Gastrocnemius medialis (tissue), 4 donors: ENCODE measurements at regions not wholly inside any gene's neighbourhood (a gene's known extent, or its start where the extent isn't known, plus 50 kb on each side); places are given as distances from the start of the nearest gene placed in this dataset.

Experiments used
- ATAC-seq, 2 donors: fragments of 150-250 bp; one replicate each; pipeline ENCODE4 v1.9.1; 2016
- DNase-seq, 2 donors: peaks; one replicate each; pipeline ENCODE4 v3.0.0-alpha.2; 2019
- H3K27ac ChIP-seq, 4 donors: fragments of 200-600 bp; sonication (generic); 1 replicate in 1 of 4; 2 replicates in 3 of 4; pipeline ENCODE4 v1.5.1; 2016 to 2018; ENCODE audit warnings: mild to moderate bottlenecking in 2 of 4, moderate library complexity in 1 of 4
- H3K27me3 ChIP-seq, 3 donors: fragments of 200-600 bp; sonication (generic) in 2 of 3; 1 replicate in 1 of 3; 2 replicates in 2 of 3; pipeline versions ENCODE4 v1.5.1 to v1.6.0; 2016 to 2019; ENCODE audit warnings: mild to moderate bottlenecking in 1 of 3, moderate library complexity in 1 of 3
- H3K36me3 ChIP-seq, 2 donors: fragments of 200-600 bp; sonication (generic) in 1 of 2; one replicate each; pipeline ENCODE4 v1.5.1; 2017 to 2018
- H3K4me1 ChIP-seq, 2 donors: fragments of 200-600 bp; sonication (generic) in 1 of 2; one replicate each; pipeline ENCODE4 v1.5.1; 2016 to 2017; ENCODE audit warnings: mild to moderate bottlenecking in 2 of 2
- H3K4me3 ChIP-seq, 4 donors: fragments of 200-600 bp; sonication (generic) in 3 of 4; 1 replicate in 1 of 4; 2 replicates in 3 of 4; pipeline ENCODE4 v1.5.1; 2016 to 2019; ENCODE audit warnings: mild to moderate bottlenecking in 2 of 4
- H3K9me3 ChIP-seq, 3 donors: fragments of 200-600 bp; sonication (generic) in 2 of 3; 1 replicate in 1 of 3; 2 replicates in 2 of 3; pipeline ENCODE4 v1.5.1; 2016 to 2019
- POLR2A ChIP-seq, 2 donors: fragments of 450-650 bp; IDR thresholded peaks; one replicate each; pipeline ENCODE4 v1.6.1; 2017; ENCODE audit warnings: antibody characterized with exemption in 2 of 2, mild to moderate bottlenecking in 2 of 2, moderate library complexity in 2 of 2
- in situ Hi-C, 4 donors: fragments of 200-750 bp; cut with MboI; loops; one replicate each; pipeline versions ENCODE4 v1.15.0 to v1.8.0; 2017; ENCODE audit warnings: low sequenced_read_pairs in 4 of 4
- intact Hi-C: fragments of 100-400 bp; cut with DNase I; formaldehyde crosslinking; loops from one replicate; pipeline ENCODE4 v1.15.1; 2023; ENCODE audit warnings: low total_unique reads
- TF ChIP-seq, protein P1 (sequence below), 5 experiments: fragments of 450-650 bp in 3 of 5; fragments of 200-600 bp in 2 of 5; sonication (generic) in 2 of 5; IDR thresholded peaks in 4 of 5; conservative IDR thresholded peaks in 1 of 5; 1 replicate in 4 of 5; 2 replicates in 1 of 5; pipeline ENCODE4 v1.5.1; 2016 to 2019; ENCODE audit warnings: antibody characterized with exemption in 5 of 5, mild to moderate bottlenecking in 3 of 5, moderate library complexity in 3 of 5

GRCh38 chr3:182325213-182325950, 467.9 kb upstream of the ATP11B start:
- no peak for TF ChIP-seq POLR2A (IDR thresholded peaks at IDR 0.05)
- TF ChIP-seq, protein P1, sequence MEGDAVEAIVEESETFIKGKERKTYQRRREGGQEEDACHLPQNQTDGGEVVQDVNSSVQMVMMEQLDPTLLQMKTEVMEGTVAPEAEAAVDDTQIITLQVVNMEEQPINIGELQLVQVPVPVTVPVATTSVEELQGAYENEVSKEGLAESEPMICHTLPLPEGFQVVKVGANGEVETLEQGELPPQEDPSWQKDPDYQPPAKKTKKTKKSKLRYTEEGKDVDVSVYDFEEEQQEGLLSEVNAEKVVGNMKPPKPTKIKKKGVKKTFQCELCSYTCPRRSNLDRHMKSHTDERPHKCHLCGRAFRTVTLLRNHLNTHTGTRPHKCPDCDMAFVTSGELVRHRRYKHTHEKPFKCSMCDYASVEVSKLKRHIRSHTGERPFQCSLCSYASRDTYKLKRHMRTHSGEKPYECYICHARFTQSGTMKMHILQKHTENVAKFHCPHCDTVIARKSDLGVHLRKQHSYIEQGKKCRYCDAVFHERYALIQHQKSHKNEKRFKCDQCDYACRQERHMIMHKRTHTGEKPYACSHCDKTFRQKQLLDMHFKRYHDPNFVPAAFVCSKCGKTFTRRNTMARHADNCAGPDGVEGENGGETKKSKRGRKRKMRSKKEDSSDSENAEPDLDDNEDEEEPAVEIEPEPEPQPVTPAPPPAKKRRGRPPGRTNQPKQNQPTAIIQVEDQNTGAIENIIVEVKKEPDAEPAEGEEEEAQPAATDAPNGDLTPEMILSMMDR (IDR thresholded peaks at IDR 0.05 in 4 of 5, conservative IDR thresholded peaks at IDR 0.05 in 1 of 5): no peak
- DNase-seq (no peak), ATAC-seq (no peak)
- H3K4me1 ChIP-seq: no peaks in the 10 kb centered on the region
- H3K27me3 ChIP-seq: no peaks in the 10 kb centered on the region
- H3K4me3 ChIP-seq: no peak overlapping the region
- no peaks in the 10 kb centered on the region for H3K36me3 ChIP-seq
- in situ Hi-C loops (no loop called here), intact Hi-C loops (no loop called here)
- no peaks in the 10 kb centered on the region for H3K9me3 ChIP-seq
- H3K27ac ChIP-seq: no peak overlapping the region

DNA sequence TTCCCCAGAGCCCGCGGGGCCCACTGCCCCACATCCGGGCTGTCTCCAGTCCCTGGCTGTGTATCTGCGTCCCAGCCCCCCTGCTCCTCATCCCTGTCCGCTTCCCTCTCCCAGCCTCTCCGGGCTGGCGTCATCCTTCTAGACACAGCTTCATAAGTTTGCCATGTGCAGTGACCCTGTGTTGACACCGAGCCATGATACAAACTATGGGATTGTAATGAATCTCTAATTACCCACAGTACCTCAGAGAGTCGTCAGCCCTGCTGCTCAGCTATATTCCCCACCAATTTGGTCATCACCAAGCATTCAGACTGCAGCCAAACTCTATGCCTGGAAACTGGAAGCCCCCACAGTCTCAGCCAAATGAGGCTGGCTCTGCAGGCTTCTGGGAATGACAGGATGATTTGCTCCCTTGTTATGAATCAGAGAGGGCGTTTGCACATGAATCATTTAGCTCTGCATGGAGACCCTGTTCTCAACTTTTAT, 466.1 kb upstream of the ATP11B start:
- no peak for TF ChIP-seq POLR2A (IDR thresholded peaks at IDR 0.05)
- TF ChIP-seq, protein P1 (IDR thresholded peaks at IDR 0.05 in 4 of 5, conservative IDR thresholded peaks at IDR 0.05 in 1 of 5): no peak
- Histone ChIP-seq H3K4me3 (no peak overlapping the region), H3K4me1 (no peaks in the 10 kb centered on the region), H3K27me3 (no peaks in the 10 kb centered on the region), H3K27ac (no peak overlapping the region), H3K9me3 (no peaks in the 10 kb centered on the region), H3K36me3 (no peaks in the 10 kb centered on the region)
- DNase-seq (no peak), ATAC-seq (no peak)
- intact Hi-C loops: no loop called here
- in situ Hi-C loops: no loop called here

GRCh38 chr3:182330646-182331045, 462.7 kb upstream of the ATP11B start:
- no peak for ATAC-seq
- TF ChIP-seq, protein P1 (IDR thresholded peaks at IDR 0.05 in 4 of 5, conservative IDR thresholded peaks at IDR 0.05 in 1 of 5): no peak
- no peak for TF ChIP-seq POLR2A (IDR thresholded peaks at IDR 0.05)

GRCh38 chr3:182331341-182331740, 462.0 kb upstream of the ATP11B start:
- in situ Hi-C loops (no loop called here), intact Hi-C loops (no loop called here)
- no peaks in the 10 kb centered on the region for H3K36me3 ChIP-seq
- no peak overlapping the region for H3K27ac ChIP-seq
- H3K4me3 ChIP-seq: no peak overlapping the region
- H3K4me1 ChIP-seq: no peaks in the 10 kb centered on the region
- H3K27me3 ChIP-seq: no peaks in the 10 kb centered on the region
- ATAC-seq (no peak), DNase-seq (no peak)
- TF ChIP-seq POLR2A (IDR thresholded peaks at IDR 0.05): no peak
- TF ChIP-seq, protein P1 (IDR thresholded peaks at IDR 0.05 in 4 of 5, conservative IDR thresholded peaks at IDR 0.05 in 1 of 5): no peak
- H3K9me3 ChIP-seq: no peaks in the 10 kb centered on the region

More at GRCh38 chr3:182330646-182331045, 462.7 kb upstream of the ATP11B start:
- H3K4me1 ChIP-seq: no peaks in the 10 kb centered on the region
- in situ Hi-C loops: no loop called here
- H3K36me3 ChIP-seq: no peaks in the 10 kb centered on the region
- no peak for DNase-seq
- no peak overlapping the region for H3K4me3 ChIP-seq
- intact Hi-C loops: no loop called here
- no peaks in the 10 kb centered on the region for H3K27me3 ChIP-seq
- H3K27ac ChIP-seq: no peak overlapping the region
- no peaks in the 10 kb centered on the region for H3K9me3 ChIP-seq
